GM21390 (cell line): ENCODE measurements at regions not wholly inside any gene's neighbourhood (a gene's known extent, or its start where the extent isn't known, plus 50 kb on each side); places are given as distances from the start of the nearest gene placed in this dataset.
A peak's percentile ranks its signal among the peaks of the same experiment; 100 is the strongest.

Experiments
- ATAC-seq: cut with Tn5 transposase; IDR thresholded peaks from one replicate; pipeline ENCODE4 v1.9.1; 2021; ENCODE audit not compliant: unreplicated experiment

DNA sequence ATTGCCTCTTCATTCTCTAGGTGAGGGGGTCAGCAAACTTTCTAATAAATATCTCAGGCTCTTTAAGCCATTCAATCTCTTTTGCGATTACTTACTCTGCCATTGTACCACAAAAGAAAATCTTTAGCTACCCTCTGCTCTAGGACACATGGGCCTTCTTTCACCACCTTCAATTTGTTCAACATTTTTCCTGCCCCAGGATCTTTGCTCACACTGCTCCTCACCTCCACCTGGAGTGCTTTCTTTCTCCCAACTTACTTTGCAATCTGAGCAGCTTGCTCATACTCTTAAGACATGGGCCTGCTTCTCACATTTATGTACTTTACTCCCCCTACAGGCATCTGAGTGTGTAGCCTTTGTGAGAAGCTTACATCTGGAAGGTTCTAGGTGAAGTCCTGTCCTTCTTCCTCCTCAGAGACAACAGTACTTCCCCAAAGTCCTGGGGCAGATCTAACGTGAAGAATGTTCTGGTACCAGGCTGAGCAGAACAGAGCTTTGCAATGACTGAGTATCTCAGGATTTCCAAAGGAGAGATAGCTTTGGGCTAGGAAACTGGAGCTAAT lies 55.0 kb upstream of the PRDM5 start:
- peak; percentile 95 for ATAC-seq

- no peak for ATAC-seq
Measured at GRCh38 chr4:120973207-120973606, 50.7 kb upstream of the PRDM5 start.
